ENCODE measurements at regions not wholly inside any gene's neighbourhood (a gene's known extent, or its start where the extent isn't known, plus 50 kb on each side); places are given as distances from the start of the nearest gene placed in this dataset.

DNA sequence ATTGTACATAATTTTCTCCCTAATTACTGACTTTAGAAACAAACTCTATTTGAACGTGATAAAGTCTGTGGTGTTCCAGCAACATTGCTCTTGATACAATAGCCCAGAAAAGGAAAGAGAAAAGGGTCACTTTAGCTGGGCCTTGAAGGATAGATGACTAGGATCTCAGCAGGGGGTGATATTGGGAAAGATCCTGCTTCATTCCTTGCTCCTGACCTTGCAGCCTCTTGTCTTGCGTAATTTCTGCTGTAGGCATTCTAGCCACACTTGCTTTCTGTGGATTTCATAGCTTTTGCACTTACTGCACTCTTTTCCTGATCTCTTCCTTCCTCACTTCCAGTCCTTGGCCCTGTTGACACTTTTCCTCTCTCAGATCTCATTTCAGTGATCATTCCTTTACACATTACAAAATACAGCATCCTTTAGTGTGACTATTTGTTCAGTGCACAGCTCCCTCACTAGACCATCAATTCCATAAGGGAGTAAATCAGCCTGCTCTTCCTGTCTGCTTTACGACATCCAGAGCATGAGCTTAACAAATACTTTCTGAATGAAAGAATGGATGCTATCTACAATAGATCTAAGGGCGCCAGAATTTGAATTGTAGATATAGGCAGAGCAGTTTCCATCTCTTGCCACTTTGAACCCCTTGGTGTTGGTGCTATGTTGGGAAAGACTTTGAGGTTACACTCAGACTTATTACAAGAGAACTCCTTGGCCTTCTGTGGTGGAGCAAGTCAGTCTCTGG, 559.6 kb upstream of the MDFIC2 start:
- TF ChIP-seq, protein P1, sequence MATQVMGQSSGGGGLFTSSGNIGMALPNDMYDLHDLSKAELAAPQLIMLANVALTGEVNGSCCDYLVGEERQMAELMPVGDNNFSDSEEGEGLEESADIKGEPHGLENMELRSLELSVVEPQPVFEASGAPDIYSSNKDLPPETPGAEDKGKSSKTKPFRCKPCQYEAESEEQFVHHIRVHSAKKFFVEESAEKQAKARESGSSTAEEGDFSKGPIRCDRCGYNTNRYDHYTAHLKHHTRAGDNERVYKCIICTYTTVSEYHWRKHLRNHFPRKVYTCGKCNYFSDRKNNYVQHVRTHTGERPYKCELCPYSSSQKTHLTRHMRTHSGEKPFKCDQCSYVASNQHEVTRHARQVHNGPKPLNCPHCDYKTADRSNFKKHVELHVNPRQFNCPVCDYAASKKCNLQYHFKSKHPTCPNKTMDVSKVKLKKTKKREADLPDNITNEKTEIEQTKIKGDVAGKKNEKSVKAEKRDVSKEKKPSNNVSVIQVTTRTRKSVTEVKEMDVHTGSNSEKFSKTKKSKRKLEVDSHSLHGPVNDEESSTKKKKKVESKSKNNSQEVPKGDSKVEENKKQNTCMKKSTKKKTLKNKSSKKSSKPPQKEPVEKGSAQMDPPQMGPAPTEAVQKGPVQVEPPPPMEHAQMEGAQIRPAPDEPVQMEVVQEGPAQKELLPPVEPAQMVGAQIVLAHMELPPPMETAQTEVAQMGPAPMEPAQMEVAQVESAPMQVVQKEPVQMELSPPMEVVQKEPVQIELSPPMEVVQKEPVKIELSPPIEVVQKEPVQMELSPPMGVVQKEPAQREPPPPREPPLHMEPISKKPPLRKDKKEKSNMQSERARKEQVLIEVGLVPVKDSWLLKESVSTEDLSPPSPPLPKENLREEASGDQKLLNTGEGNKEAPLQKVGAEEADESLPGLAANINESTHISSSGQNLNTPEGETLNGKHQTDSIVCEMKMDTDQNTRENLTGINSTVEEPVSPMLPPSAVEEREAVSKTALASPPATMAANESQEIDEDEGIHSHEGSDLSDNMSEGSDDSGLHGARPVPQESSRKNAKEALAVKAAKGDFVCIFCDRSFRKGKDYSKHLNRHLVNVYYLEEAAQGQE (IDR thresholded peaks at IDR 0.05; ENCODE audit: low read depth), result no peak
- TF ChIP-seq RAD21 (IDR thresholded peaks at IDR 0.05; ENCODE audit: low read depth) (no peak), CEBPB (IDR thresholded peaks at IDR 0.05) (no peak), NFIC (IDR thresholded peaks at IDR 0.05) (no peak), EP300 (IDR thresholded peaks at IDR 0.05; ENCODE audit: borderline replicate concordance) (no peak), CREB1 (IDR thresholded peaks at IDR 0.05; ENCODE audit: low read depth) (no peak), ZBTB7A (IDR thresholded peaks at IDR 0.05; ENCODE audit: low read depth) (no peak), EGR1 (IDR thresholded peaks at IDR 0.05) (no peak), FOXM1 (IDR thresholded peaks at IDR 0.05; ENCODE audit: borderline replicate concordance, low read depth) (no peak)
- TF ChIP-seq, protein P2, sequence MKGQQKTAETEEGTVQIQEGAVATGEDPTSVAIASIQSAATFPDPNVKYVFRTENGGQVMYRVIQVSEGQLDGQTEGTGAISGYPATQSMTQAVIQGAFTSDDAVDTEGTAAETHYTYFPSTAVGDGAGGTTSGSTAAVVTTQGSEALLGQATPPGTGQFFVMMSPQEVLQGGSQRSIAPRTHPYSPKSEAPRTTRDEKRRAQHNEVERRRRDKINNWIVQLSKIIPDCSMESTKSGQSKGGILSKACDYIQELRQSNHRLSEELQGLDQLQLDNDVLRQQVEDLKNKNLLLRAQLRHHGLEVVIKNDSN (IDR thresholded peaks at IDR 0.05), result no peak

DNA sequence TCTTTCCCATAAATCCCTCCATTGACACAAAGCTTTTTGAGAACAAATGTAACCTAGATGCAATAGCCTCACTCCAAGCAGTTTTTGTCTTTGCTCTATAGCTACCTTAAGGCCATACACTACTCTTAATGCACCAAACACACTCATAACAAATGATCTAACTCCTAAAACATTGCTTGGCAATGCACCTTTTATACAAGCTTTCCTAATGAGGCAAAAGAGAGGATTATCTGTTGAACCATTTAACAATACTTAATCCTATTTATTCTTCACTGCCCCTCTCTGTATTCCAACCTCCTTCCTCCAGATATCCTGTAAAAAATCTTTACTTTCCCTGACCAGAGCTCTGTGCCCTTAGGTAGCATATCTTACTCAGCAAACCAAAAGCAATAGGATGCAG, 558.1 kb upstream of the MDFIC2 start:
- TF ChIP-seq TCF12 (IDR thresholded peaks at IDR 0.05; ENCODE audit: low read depth), result no peak
- TF ChIP-seq FOXM1 (IDR thresholded peaks at IDR 0.05; ENCODE audit: borderline replicate concordance, low read depth), result no peak
- no peak for TF ChIP-seq YY1 (IDR thresholded peaks at IDR 0.05; ENCODE audit: low read depth)
- no peak for TF ChIP-seq CEBPB (IDR thresholded peaks at IDR 0.05)
- TF ChIP-seq CREB1 (IDR thresholded peaks at IDR 0.05; ENCODE audit: low read depth), result no peak
- no peak for TF ChIP-seq EGR1 (IDR thresholded peaks at IDR 0.05)
- TF ChIP-seq, protein P2 (IDR thresholded peaks at IDR 0.05), result no peak
- no peak for TF ChIP-seq TEAD4 (IDR thresholded peaks at IDR 0.05)
- TF ChIP-seq ZBTB7A (IDR thresholded peaks at IDR 0.05; ENCODE audit: low read depth), result no peak
- TF ChIP-seq, protein P3, sequence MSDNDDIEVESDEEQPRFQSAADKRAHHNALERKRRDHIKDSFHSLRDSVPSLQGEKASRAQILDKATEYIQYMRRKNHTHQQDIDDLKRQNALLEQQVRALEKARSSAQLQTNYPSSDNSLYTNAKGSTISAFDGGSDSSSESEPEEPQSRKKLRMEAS (IDR thresholded peaks at IDR 0.05), result no peak
- TF ChIP-seq EP300 (IDR thresholded peaks at IDR 0.05; ENCODE audit: borderline replicate concordance), result no peak
- no peak for TF ChIP-seq NFIC (IDR thresholded peaks at IDR 0.05)
- TF ChIP-seq RAD21 (IDR thresholded peaks at IDR 0.05; ENCODE audit: low read depth), result no peak
- TF ChIP-seq TAF1 (IDR thresholded peaks at IDR 0.05; ENCODE audit: low read depth), result no peak
- TF ChIP-seq, protein P1 (IDR thresholded peaks at IDR 0.05; ENCODE audit: low read depth), result no peak

DNA sequence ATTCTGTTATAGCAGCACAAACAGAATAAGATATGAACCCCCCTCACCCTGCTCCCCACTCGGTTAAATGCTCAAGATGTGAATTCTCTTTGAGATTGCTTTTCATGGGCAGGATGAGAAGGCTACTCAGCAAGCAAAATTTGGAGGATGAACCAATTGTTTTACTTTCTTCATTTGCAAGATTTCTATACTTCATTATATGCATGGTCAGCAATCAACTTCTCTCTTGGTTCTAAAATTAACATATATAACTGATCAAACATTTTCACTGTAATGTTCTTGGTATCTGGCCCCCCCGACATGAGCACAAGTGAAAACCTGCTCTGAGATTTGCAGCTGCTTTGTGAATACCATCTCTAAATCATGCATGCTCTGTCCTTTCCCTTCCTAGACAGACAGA, 556.1 kb upstream of the MDFIC2 start:
- TF ChIP-seq ZBTB7A (IDR thresholded peaks at IDR 0.05; ENCODE audit: low read depth) (no peak), YY1 (IDR thresholded peaks at IDR 0.05; ENCODE audit: low read depth) (no peak), RAD21 (IDR thresholded peaks at IDR 0.05; ENCODE audit: low read depth) (no peak), CEBPB (IDR thresholded peaks at IDR 0.05) (no peak), TEAD4 (IDR thresholded peaks at IDR 0.05) (no peak), NFIC (IDR thresholded peaks at IDR 0.05) (no peak), FOXM1 (IDR thresholded peaks at IDR 0.05; ENCODE audit: borderline replicate concordance, low read depth) (no peak), TAF1 (IDR thresholded peaks at IDR 0.05; ENCODE audit: low read depth) (no peak), TCF12 (IDR thresholded peaks at IDR 0.05; ENCODE audit: low read depth) (no peak)
- TF ChIP-seq, protein P1 (IDR thresholded peaks at IDR 0.05; ENCODE audit: low read depth), result no peak
- TF ChIP-seq, protein P3 (IDR thresholded peaks at IDR 0.05), result no peak
- TF ChIP-seq, protein P2 (IDR thresholded peaks at IDR 0.05), result no peak

DNA sequence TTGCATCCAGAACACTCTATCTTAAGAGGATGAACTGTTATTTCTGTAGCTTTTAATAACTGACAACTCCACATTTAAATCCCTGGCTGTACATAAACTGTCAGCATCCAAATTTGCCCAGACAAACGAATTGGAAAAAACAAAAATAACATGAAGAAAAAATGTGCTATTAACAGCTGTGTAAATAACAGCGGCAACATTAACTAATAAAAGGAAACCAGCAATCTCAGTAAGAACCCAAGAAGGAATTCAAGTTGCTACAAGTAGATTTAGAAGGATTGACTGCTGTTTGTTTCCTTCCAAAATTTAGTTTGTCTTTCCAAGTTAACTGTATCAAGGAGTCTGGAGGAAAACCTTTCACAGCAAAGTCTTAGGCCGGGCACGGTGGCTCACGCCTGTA, 550.6 kb upstream of the MDFIC2 start:
- TF ChIP-seq CREB1 (IDR thresholded peaks at IDR 0.05; ENCODE audit: low read depth) (no peak), EGR1 (IDR thresholded peaks at IDR 0.05) (no peak), TCF12 (IDR thresholded peaks at IDR 0.05; ENCODE audit: low read depth) (no peak), ZBTB7A (IDR thresholded peaks at IDR 0.05; ENCODE audit: low read depth) (no peak), TEAD4 (IDR thresholded peaks at IDR 0.05) (no peak), RAD21 (IDR thresholded peaks at IDR 0.05; ENCODE audit: low read depth) (no peak), EP300 (IDR thresholded peaks at IDR 0.05; ENCODE audit: borderline replicate concordance) (no peak), NFIC (IDR thresholded peaks at IDR 0.05) (no peak), YY1 (IDR thresholded peaks at IDR 0.05; ENCODE audit: low read depth) (no peak), CEBPB (IDR thresholded peaks at IDR 0.05) (no peak), TAF1 (IDR thresholded peaks at IDR 0.05; ENCODE audit: low read depth) (no peak)
- TF ChIP-seq, protein P3 (IDR thresholded peaks at IDR 0.05), result no peak
- TF ChIP-seq, protein P2 (IDR thresholded peaks at IDR 0.05), result no peak
- TF ChIP-seq, protein P1 (IDR thresholded peaks at IDR 0.05; ENCODE audit: low read depth), result no peak
